ENCODE measurements at regions not wholly inside any gene's neighbourhood (a gene's known extent, or its start where the extent isn't known, plus 50 kb on each side); places are given as distances from the start of the nearest gene placed in this dataset.

DNA sequence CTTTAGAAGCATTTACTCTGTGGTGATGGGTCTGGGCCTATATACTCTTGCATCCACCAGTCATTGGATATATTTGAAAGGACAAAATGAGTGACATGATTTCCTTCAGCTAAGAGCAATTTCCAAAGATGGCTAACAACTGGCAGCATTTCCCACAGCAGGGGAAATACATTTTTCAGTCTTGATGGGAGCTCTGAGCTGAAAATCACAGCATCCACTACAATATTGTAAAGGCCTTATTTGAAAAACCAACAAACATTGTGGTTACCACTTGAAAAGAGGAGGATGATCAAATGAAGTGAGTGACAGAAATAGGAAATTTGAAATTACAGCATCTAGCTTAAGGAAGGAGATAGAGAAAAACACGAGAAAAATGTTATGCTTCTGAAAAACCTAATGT, 705.0 kb upstream of the EPHA7 start:
- H3K4me3 Mint-ChIP-seq: no peak overlapping the region
- no peak for DNase-seq
- H3K27me3 Mint-ChIP-seq: no peaks in the 10 kb centered on the region
- no peaks in the 10 kb centered on the region for H3K36me3 Mint-ChIP-seq
- H3K4me1 Mint-ChIP-seq: no peaks in the 10 kb centered on the region
- no peak overlapping the region for H3K27ac Mint-ChIP-seq
- no peaks in the 10 kb centered on the region for H3K9me3 Mint-ChIP-seq

DNA sequence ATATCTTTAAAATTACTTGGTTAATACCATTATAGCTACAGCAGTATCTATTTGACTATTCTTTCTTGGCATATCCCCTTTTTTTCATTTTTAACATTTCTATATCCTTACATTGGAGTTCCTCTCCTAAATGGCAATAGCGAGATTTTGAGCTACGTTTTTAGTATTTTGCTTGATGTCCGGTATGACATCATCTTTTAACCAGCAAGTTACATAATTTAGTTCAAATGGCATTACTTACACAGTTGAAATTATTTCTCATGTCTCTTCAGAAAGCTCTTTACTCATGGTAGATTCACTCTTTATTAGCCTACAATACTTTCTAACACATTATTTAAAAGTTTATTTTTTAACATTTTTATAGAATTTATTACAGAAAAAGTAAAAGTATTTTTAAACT, 701.7 kb upstream of the EPHA7 start:
- H3K9me3 Mint-ChIP-seq: no peaks in the 10 kb centered on the region
- no peak overlapping the region for H3K27ac Mint-ChIP-seq
- no peak for DNase-seq
- no peaks in the 10 kb centered on the region for H3K4me1 Mint-ChIP-seq
- no peaks in the 10 kb centered on the region for H3K36me3 Mint-ChIP-seq
- no peaks in the 10 kb centered on the region for H3K27me3 Mint-ChIP-seq
- H3K4me3 Mint-ChIP-seq: no peak overlapping the region

DNA sequence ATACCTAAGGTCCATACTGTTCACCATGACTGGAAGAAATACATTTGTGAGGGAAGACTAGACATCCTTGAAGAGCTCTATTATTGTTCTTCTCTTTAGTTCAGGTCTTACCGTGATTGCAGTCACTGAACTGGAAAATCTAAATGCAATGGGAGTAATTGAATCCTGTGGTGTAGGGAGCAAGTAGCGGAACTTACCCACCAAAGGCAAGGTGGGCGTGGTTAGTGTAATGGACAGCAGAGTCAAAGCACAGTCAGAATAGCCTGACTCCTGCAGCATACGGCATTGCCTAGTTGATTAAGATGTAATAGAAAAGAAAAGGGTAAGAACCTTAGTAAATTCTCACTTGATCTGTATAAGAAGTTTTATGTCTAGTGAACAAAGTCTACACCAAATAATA, 679.7 kb upstream of the EPHA7 start:
- no peaks in the 10 kb centered on the region for H3K9me3 Mint-ChIP-seq
- no peak overlapping the region for H3K27ac Mint-ChIP-seq
- H3K27me3 Mint-ChIP-seq: no peaks in the 10 kb centered on the region
- no peaks in the 10 kb centered on the region for H3K4me1 Mint-ChIP-seq
- no peaks in the 10 kb centered on the region for H3K36me3 Mint-ChIP-seq
- no peak for DNase-seq
- no peak overlapping the region for H3K4me3 Mint-ChIP-seq

- no peaks in the 10 kb centered on the region for H3K27me3 Mint-ChIP-seq
- H3K9me3 Mint-ChIP-seq: no peaks in the 10 kb centered on the region
- H3K4me1 Mint-ChIP-seq: no peaks in the 10 kb centered on the region
- no peak for DNase-seq
- no peak overlapping the region for H3K27ac Mint-ChIP-seq
- H3K4me3 Mint-ChIP-seq: no peak overlapping the region
- no peaks in the 10 kb centered on the region for H3K36me3 Mint-ChIP-seq
Observed at GRCh38 chr6:94095961-94096360, 676.6 kb upstream of the EPHA7 start.

DNA sequence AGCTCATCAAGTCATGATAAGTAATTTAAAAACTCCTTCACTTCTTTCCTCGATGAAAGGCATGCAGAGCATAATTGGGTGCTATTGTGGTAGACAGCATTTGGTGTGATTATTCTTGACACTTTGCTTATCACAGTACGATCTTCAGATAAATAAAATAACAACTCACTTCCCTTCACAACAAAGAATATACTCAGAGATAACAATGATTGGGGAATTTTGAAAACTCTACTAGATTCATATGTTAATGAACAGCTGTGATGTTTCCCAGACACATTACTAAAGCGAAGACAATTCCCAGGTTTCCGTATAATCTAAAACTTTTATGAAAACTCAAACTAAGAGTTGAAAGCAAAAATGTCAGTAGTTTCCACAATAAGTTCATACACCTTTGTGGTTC, 670.6 kb upstream of the EPHA7 start:
- no peaks in the 10 kb centered on the region for H3K4me1 Mint-ChIP-seq
- H3K9me3 Mint-ChIP-seq: peaks cover 2% of the 10 kb centered on the region
- no peak for DNase-seq
- no peaks in the 10 kb centered on the region for H3K36me3 Mint-ChIP-seq
- H3K4me3 Mint-ChIP-seq: no peak overlapping the region
- no peaks in the 10 kb centered on the region for H3K27me3 Mint-ChIP-seq
- no peak overlapping the region for H3K27ac Mint-ChIP-seq

- no peak overlapping the region for H3K4me3 Mint-ChIP-seq
- H3K27ac Mint-ChIP-seq: no peak overlapping the region
- no peaks in the 10 kb centered on the region for H3K27me3 Mint-ChIP-seq
- H3K4me1 Mint-ChIP-seq: no peaks in the 10 kb centered on the region
- no peak for DNase-seq
- no peaks in the 10 kb centered on the region for H3K36me3 Mint-ChIP-seq
- peaks cover 2% of the 10 kb centered on the region for H3K9me3 Mint-ChIP-seq
Observed at GRCh38 chr6:94088870-94089269, 669.5 kb upstream of the EPHA7 start.

DNA sequence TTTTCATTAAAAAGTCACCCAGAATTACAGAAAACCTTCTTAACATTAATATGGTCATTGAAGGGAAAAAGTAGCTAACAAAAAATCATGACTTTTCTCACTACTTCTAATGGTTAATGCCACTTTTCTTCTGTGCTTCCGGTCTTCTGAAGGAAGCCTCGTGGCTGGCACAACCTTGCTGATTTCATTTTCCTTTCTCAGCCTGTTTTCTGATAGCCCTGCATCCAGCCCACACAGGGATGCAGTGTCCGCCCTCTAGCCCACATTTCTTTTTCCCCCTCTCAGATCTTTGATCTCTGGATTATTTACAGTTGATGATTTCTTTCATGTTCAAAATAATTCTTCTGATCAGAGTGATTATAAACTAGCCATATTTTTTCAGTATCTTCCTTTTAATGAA, 655.4 kb upstream of the EPHA7 start:
- Mint-ChIP-seq H3K4me1 (no peaks in the 10 kb centered on the region), H3K27ac (no peak overlapping the region), H3K36me3 (no peaks in the 10 kb centered on the region), H3K27me3 (no peaks in the 10 kb centered on the region), H3K9me3 (no peaks in the 10 kb centered on the region), H3K4me3 (no peak overlapping the region)
- DNase-seq: no peak

GRCh38 chr6:94071835-94072234, 652.5 kb upstream of the EPHA7 start:
- H3K36me3 Mint-ChIP-seq: no peaks in the 10 kb centered on the region
- no peak overlapping the region for H3K4me3 Mint-ChIP-seq
- H3K27ac Mint-ChIP-seq: no peak overlapping the region
- DNase-seq: no peak
- no peaks in the 10 kb centered on the region for H3K9me3 Mint-ChIP-seq
- no peaks in the 10 kb centered on the region for H3K4me1 Mint-ChIP-seq
- no peaks in the 10 kb centered on the region for H3K27me3 Mint-ChIP-seq

GRCh38 chr6:94065707-94066337, 646.5 kb upstream of the EPHA7 start:
- Mint-ChIP-seq H3K9me3 (no peaks in the 10 kb centered on the region), H3K36me3 (no peaks in the 10 kb centered on the region), H3K27ac (no peak overlapping the region), H3K4me1 (no peaks in the 10 kb centered on the region), H3K27me3 (no peaks in the 10 kb centered on the region), H3K4me3 (no peak overlapping the region)
- DNase-seq: no peak

- H3K4me3 Mint-ChIP-seq: no peak overlapping the region
- no peak for DNase-seq
- H3K27me3 Mint-ChIP-seq: no peaks in the 10 kb centered on the region
- H3K36me3 Mint-ChIP-seq: no peaks in the 10 kb centered on the region
- no peak overlapping the region for H3K27ac Mint-ChIP-seq
- H3K4me1 Mint-ChIP-seq: no peaks in the 10 kb centered on the region
- no peaks in the 10 kb centered on the region for H3K9me3 Mint-ChIP-seq
Observed at GRCh38 chr6:94052749-94053148, 633.4 kb upstream of the EPHA7 start.

DNA sequence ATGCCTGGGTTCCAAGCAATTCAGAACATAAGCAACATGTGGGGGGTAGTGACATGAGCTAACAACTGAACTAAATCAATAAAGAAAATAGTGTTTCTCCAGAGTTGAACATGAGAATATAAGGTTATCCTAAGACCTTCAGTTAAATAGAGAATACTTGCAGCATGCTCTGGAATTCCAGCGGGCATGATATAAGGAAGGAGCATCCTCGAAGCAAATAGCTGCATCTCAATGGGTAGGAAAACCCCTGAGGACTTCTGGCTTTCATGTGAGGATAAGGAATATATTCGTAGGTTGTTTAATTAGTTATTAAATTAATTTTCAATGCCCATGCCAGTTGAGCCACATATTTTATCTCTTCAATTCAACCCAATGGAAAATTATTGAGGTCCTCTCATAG, 631.2 kb upstream of the EPHA7 start:
- Mint-ChIP-seq H3K36me3 (no peaks in the 10 kb centered on the region), H3K4me3 (no peak overlapping the region), H3K9me3 (no peaks in the 10 kb centered on the region), H3K4me1 (no peaks in the 10 kb centered on the region), H3K27me3 (no peaks in the 10 kb centered on the region), H3K27ac (no peak overlapping the region)
- no peak for DNase-seq

GRCh38 chr6:94049001-94049400, 629.6 kb upstream of the EPHA7 start:
- no peaks in the 10 kb centered on the region for H3K27me3 Mint-ChIP-seq
- DNase-seq: no peak
- no peaks in the 10 kb centered on the region for H3K9me3 Mint-ChIP-seq
- no peaks in the 10 kb centered on the region for H3K36me3 Mint-ChIP-seq
- H3K4me1 Mint-ChIP-seq: no peaks in the 10 kb centered on the region
- no peak overlapping the region for H3K4me3 Mint-ChIP-seq
- no peak overlapping the region for H3K27ac Mint-ChIP-seq

DNA sequence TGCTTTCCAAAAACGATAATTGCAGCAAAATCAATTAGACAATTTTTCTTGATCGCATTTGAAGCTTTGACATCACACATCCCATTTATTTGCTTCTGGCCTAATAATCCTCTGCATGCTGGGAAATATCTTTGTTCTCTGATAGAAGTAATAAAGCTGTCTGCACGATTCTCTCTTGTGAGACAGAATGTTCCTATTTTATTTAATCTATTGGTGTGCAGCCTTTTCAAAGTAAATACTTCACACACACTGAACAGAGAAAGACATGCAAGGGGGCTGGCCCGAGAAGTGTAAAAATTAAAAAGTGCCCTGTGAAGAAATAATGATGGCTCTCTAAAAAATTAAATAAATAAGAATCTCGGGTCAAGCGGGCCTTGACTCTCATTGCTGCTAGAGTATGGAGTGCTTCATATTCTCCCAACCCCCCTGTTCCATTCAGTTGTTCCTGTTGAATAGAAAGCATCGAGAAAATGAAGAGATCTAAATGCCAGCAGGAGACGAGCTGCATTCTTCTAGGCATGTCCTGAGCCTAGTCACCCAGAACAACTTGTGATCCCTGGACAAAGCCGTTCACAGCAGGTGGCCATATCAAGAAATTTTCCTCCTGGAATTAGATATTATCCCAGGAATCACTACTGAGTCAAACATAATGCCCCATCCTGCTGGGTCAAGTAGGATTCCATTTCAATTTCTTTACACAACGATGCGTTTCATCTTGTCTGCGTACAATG, 625.9 kb upstream of the EPHA7 start:
- Mint-ChIP-seq H3K9me3 (peaks cover 3% of the 10 kb centered on the region), H3K27ac (no peak overlapping the region), H3K4me1 (no peaks in the 10 kb centered on the region), H3K4me3 (no peak overlapping the region), H3K27me3 (no peaks in the 10 kb centered on the region), H3K36me3 (no peaks in the 10 kb centered on the region)
- DNase-seq: no peak

GRCh38 chr6:94041945-94042709, 622.8 kb upstream of the EPHA7 start:
- H3K9me3 Mint-ChIP-seq: peaks cover 6% of the 10 kb centered on the region
- no peaks in the 10 kb centered on the region for H3K36me3 Mint-ChIP-seq
- H3K27ac Mint-ChIP-seq: no peak overlapping the region
- DNase-seq: no peak
- H3K27me3 Mint-ChIP-seq: no peaks in the 10 kb centered on the region
- no peaks in the 10 kb centered on the region for H3K4me1 Mint-ChIP-seq
- no peak overlapping the region for H3K4me3 Mint-ChIP-seq

DNA sequence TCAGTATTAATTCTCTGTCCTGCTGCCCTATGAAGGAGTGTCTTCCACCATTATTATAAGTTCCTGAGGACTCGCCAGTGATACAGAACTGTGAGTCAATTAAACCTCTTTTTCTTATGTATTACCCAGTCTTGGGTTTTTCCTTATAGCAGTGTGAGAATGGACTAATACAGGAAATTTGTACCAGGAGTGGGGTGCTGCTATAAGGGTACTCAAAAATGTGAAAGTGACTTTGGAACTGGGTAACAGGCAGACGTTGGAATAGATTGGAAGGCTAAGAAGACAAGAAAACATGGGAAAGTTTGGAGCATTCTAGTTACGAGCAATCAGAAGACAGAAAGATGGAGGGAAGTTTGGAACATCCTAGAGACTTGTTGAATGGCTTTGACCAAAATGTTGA, 616.7 kb upstream of the EPHA7 start:
- no peaks in the 10 kb centered on the region for H3K27me3 Mint-ChIP-seq
- H3K4me1 Mint-ChIP-seq: no peaks in the 10 kb centered on the region
- peaks cover 16% of the 10 kb centered on the region for H3K9me3 Mint-ChIP-seq
- H3K4me3 Mint-ChIP-seq: no peak overlapping the region
- no peak overlapping the region for H3K27ac Mint-ChIP-seq
- no peak for DNase-seq
- no peaks in the 10 kb centered on the region for H3K36me3 Mint-ChIP-seq

- Mint-ChIP-seq H3K4me1 (no peaks in the 10 kb centered on the region), H3K4me3 (no peak overlapping the region), H3K27ac (no peak overlapping the region), H3K27me3 (no peaks in the 10 kb centered on the region), H3K36me3 (no peaks in the 10 kb centered on the region), H3K9me3 (peaks cover 8% of the 10 kb centered on the region)
- no peak for DNase-seq
Observed at GRCh38 chr6:94027374-94027773, 608.0 kb upstream of the EPHA7 start.

Data from activated naive CD8-positive, alpha-beta T cell treated with anti-CD3 and anti-CD28 coated beads for 36 hours (primary cell).